ENCODE measurements at regions not wholly inside any gene's neighbourhood (a gene's known extent, or its start where the extent isn't known, plus 50 kb on each side); places are given as distances from the start of the nearest gene placed in this dataset.
A peak's percentile ranks its signal among the peaks of the same experiment; 100 is the strongest.
"Not testable (repeated sequence)": the region's sequence is repeated elsewhere in the genome, so short reads cannot be mapped to it uniquely, and the experiment has no call there.

GRCh38 chr12:58703866-58704265, 216.4 kb downstream of the LRIG3 start:
- H3K4me2 ChIP-seq, result peak overlapping the region in 3 of 11 experiments; percentile 27 to 53 (median 34); a peak in 6 of 22 replicates

GRCh38 chr12:58704770-58705169, 215.5 kb downstream of the LRIG3 start:
- H3K9ac ChIP-seq, H3K27me3 ChIP-seq, H3K36me3 ChIP-seq, H4K20me1 ChIP-seq, H3K4me2 ChIP-seq, H3K27ac ChIP-seq, H3K4me3 ChIP-seq: not testable (repeated sequence)
- Histone ChIP-seq H3K4me1 (peaks cover 0 to 15% (median 2%) of the 10 kb centered on the region in 10 experiments; a peak in 6 of 20 replicates), H3K9me3 (replicated peaks in 1 of 11) (peaks cover 0 to 23% (median 9%) of the 10 kb centered on the region in 11 experiments; a peak in 15 of 22 replicates)

More at GRCh38 chr12:58703866-58704265, 216.4 kb downstream of the LRIG3 start:
- H3K36me3 ChIP-seq, result no peaks in the 10 kb centered on the region
- no peaks in the 10 kb centered on the region for H4K20me1 ChIP-seq
- H3K4me1 ChIP-seq, result peaks cover 0 to 15% (median 2%) of the 10 kb centered on the region in 10 experiments; a peak in 6 of 20 replicates
- H3K9ac ChIP-seq, result no peak overlapping the region
- H3K27ac ChIP-seq, result no peak overlapping the region; a peak in 2 of 22 replicates
- no peak overlapping the region for H3K4me3 ChIP-seq
- H3K9me3 ChIP-seq (replicated peaks in 1 of 11), result peaks cover 0 to 23% (median 9%) of the 10 kb centered on the region in 11 experiments; a peak in 15 of 22 replicates
- no peak for TF ChIP-seq Cebpa-rat (IDR thresholded peaks at IDR 0.05)
- no peaks in the 10 kb centered on the region for H3K27me3 ChIP-seq

- no peak for TF ChIP-seq Cebpa-rat (IDR thresholded peaks at IDR 0.05)
- Histone ChIP-seq H3K9ac (no peak overlapping the region), H3K4me3 (no peak overlapping the region), H3K27me3 (no peaks in the 10 kb centered on the region), H3K27ac (no peak overlapping the region), H3K9me3 (replicated peaks in 1 of 11) (peaks cover 0 to 11% (median 0%) of the 10 kb centered on the region in 11 experiments; a peak in 2 of 22 replicates), H3K4me1 (no peaks in the 10 kb centered on the region), H3K36me3 (no peaks in the 10 kb centered on the region), H3K4me2 (no peak overlapping the region), H4K20me1 (no peaks in the 10 kb centered on the region)
These were observed 209.4 kb downstream of the LRIG3 start for GRCh38 chr12:58710901-58711300.

GRCh38 chr12:58711974-58712373, 208.3 kb downstream of the LRIG3 start:
- no peaks in the 10 kb centered on the region for H3K36me3 ChIP-seq
- no peak overlapping the region for H3K9ac ChIP-seq
- no peak overlapping the region for H3K27ac ChIP-seq
- H3K9me3 ChIP-seq (replicated peaks in 1 of 11), result peaks cover 0 to 7% (median 0%) of the 10 kb centered on the region in 11 experiments; a peak in 2 of 22 replicates
- H3K4me1 ChIP-seq, result no peaks in the 10 kb centered on the region
- no peak overlapping the region for H3K4me3 ChIP-seq
- TF ChIP-seq Cebpa-rat (IDR thresholded peaks at IDR 0.05), result no peak
- no peaks in the 10 kb centered on the region for H3K27me3 ChIP-seq
- H4K20me1 ChIP-seq, result no peaks in the 10 kb centered on the region
- no peak overlapping the region for H3K4me2 ChIP-seq

- no peak overlapping the region for H3K27ac ChIP-seq
- no peak overlapping the region for H3K9ac ChIP-seq
- no peaks in the 10 kb centered on the region for H4K20me1 ChIP-seq
- H3K4me2 ChIP-seq, result no peak overlapping the region
- peaks cover 0 to 7% (median 0%) of the 10 kb centered on the region in 11 experiments; a peak in 2 of 22 replicates for H3K9me3 ChIP-seq (replicated peaks in 1 of 11)
- H3K4me1 ChIP-seq, result no peaks in the 10 kb centered on the region
- H3K36me3 ChIP-seq, result no peaks in the 10 kb centered on the region
- TF ChIP-seq Cebpa-rat (IDR thresholded peaks at IDR 0.05), result no peak
- H3K27me3 ChIP-seq, result no peaks in the 10 kb centered on the region
- no peak overlapping the region for H3K4me3 ChIP-seq
These were observed 207.3 kb downstream of the LRIG3 start for GRCh38 chr12:58712976-58713375.

GRCh38 chr12:58719161-58719560, 201.1 kb downstream of the LRIG3 start:
- no peak overlapping the region for H3K4me3 ChIP-seq
- H4K20me1 ChIP-seq, result no peaks in the 10 kb centered on the region
- TF ChIP-seq Cebpa-rat (IDR thresholded peaks at IDR 0.05), result no peak
- no peak overlapping the region for H3K9ac ChIP-seq
- no peak overlapping the region for H3K4me2 ChIP-seq
- no peaks in the 10 kb centered on the region for H3K36me3 ChIP-seq
- no peaks in the 10 kb centered on the region for H3K27me3 ChIP-seq
- no peaks in the 10 kb centered on the region for H3K4me1 ChIP-seq
- H3K27ac ChIP-seq, result no peak overlapping the region
- H3K9me3 ChIP-seq (replicated peaks in 1 of 11), result no peaks in the 10 kb centered on the region

- no peaks in the 10 kb centered on the region for H4K20me1 ChIP-seq
These were observed 199.9 kb downstream of the LRIG3 start for GRCh38 chr12:58720421-58720820.

GRCh38 chr12:58725400-58726105, 194.8 kb downstream of the LRIG3 start:
- no peaks in the 10 kb centered on the region for H3K36me3 ChIP-seq
- no peaks in the 10 kb centered on the region for H3K9me3 ChIP-seq (replicated peaks in 1 of 11)
- no peak overlapping the region for H3K27ac ChIP-seq
- no peak overlapping the region for H3K9ac ChIP-seq
- no peak for TF ChIP-seq Cebpa-rat (IDR thresholded peaks at IDR 0.05)
- H3K4me3 ChIP-seq, result no peak overlapping the region
- no peak overlapping the region for H3K4me2 ChIP-seq
- no peaks in the 10 kb centered on the region for H4K20me1 ChIP-seq
- H3K27me3 ChIP-seq, result no peaks in the 10 kb centered on the region
- peaks cover 0 to 8% (median 0%) of the 10 kb centered on the region in 10 experiments; a peak in 4 of 20 replicates for H3K4me1 ChIP-seq

More at GRCh38 chr12:58720421-58720820, 199.9 kb downstream of the LRIG3 start:
- H3K9ac ChIP-seq, result no peak overlapping the region
- H3K27ac ChIP-seq, result no peak overlapping the region
- no peaks in the 10 kb centered on the region for H3K36me3 ChIP-seq
- no peak overlapping the region for H3K4me3 ChIP-seq
- no peaks in the 10 kb centered on the region for H3K27me3 ChIP-seq
- TF ChIP-seq Cebpa-rat (IDR thresholded peaks at IDR 0.05), result no peak
- no peak overlapping the region for H3K4me2 ChIP-seq
- H3K9me3 ChIP-seq (replicated peaks in 1 of 11), result no peaks in the 10 kb centered on the region
- H3K4me1 ChIP-seq, result no peaks in the 10 kb centered on the region

- Histone ChIP-seq H3K4me2 (peak overlapping the region in 3 of 11 experiments; percentile 1 to 43 (median 16); a peak in 2 of 22 replicates), H3K9ac (no peak overlapping the region), H4K20me1 (no peaks in the 10 kb centered on the region), H3K4me1 (peaks cover 0 to 8% (median 0%) of the 10 kb centered on the region in 10 experiments; a peak in 4 of 20 replicates), H3K9me3 (replicated peaks in 1 of 11) (no peaks in the 10 kb centered on the region), H3K27me3 (no peaks in the 10 kb centered on the region), H3K4me3 (no peak overlapping the region), H3K27ac (no peak overlapping the region), H3K36me3 (no peaks in the 10 kb centered on the region)
- peak in 6 of 11 experiments; percentile 40 to 75 (median 68); a peak in 10 of 22 replicates for TF ChIP-seq Cebpa-rat (IDR thresholded peaks at IDR 0.05)
These were observed 192.8 kb downstream of the LRIG3 start for GRCh38 chr12:58727521-58727920.

GRCh38 chr12:58728397-58728796, 191.9 kb downstream of the LRIG3 start:
- TF ChIP-seq Cebpa-rat (IDR thresholded peaks at IDR 0.05), result no peak
- no peak overlapping the region for H3K9ac ChIP-seq
- no peaks in the 10 kb centered on the region for H3K36me3 ChIP-seq
- H3K9me3 ChIP-seq (replicated peaks in 1 of 11), result no peaks in the 10 kb centered on the region
- H3K27me3 ChIP-seq, result no peaks in the 10 kb centered on the region
- H3K4me3 ChIP-seq, result no peak overlapping the region
- H4K20me1 ChIP-seq, result no peaks in the 10 kb centered on the region
- peaks cover 0 to 8% (median 0%) of the 10 kb centered on the region in 10 experiments; a peak in 4 of 20 replicates for H3K4me1 ChIP-seq
- no peak overlapping the region for H3K27ac ChIP-seq
- H3K4me2 ChIP-seq, result no peak overlapping the region
